OCI-LY1 (cell line): ENCODE measurements at regions not wholly inside any gene's neighbourhood (a gene's known extent, or its start where the extent isn't known, plus 50 kb on each side); places are given as distances from the start of the nearest gene placed in this dataset.

ENCODE experiments used
- H2AFZ ChIP-seq: fragments of 200-600 bp; sonication (generic), shearing (Covaris generic); 2 replicates; pipeline ENCODE4 v1.6.0; 2014; ENCODE audit warnings: antibody characterized with exemption, mild to moderate bottlenecking, low read length
- H3F3A ChIP-seq: fragments of 200-600 bp; sonication (generic), shearing (Covaris generic); 2 replicates; pipeline ENCODE4 v1.6.0; 2014; ENCODE audit warnings: mild to moderate bottlenecking, antibody characterized with exemption, low read length, moderate library complexity; ENCODE audit not compliant: insufficient read depth
- H3K27ac ChIP-seq: fragments of 200-600 bp; sonication (generic); 2 replicates; pipeline ENCODE4 v1.5.1; 2014; ENCODE audit warnings: low read length, mixed run types, mild to moderate bottlenecking, low read depth; ENCODE audit not compliant: poor library complexity, severe bottlenecking
- H3K27me3 ChIP-seq: fragments of 200-600 bp; sonication (generic); 2 replicates; pipeline ENCODE4 v1.6.0; 2014; ENCODE audit warnings: antibody characterized with exemption, mild to moderate bottlenecking, low read length, moderate library complexity; ENCODE audit not compliant: insufficient read depth
- H3K36me3 ChIP-seq: fragments of 200-600 bp; sonication (generic); 2 replicates; pipeline ENCODE4 v1.6.1; 2014; ENCODE audit warnings: mild to moderate bottlenecking, antibody characterized with exemption, low read length, moderate library complexity, mixed read lengths; ENCODE audit not compliant: insufficient read depth
- H3K4me1 ChIP-seq: fragments of 200-600 bp; sonication (generic); 2 replicates; pipeline ENCODE4 v1.5.1; 2014; ENCODE audit warnings: mild to moderate bottlenecking, low read length, moderate library complexity; ENCODE audit not compliant: insufficient read depth, severe bottlenecking
- H3K4me2 ChIP-seq: fragments of 200-600 bp; sonication (generic), shearing (Covaris generic); 2 replicates; pipeline ENCODE4 v1.6.1; 2014; ENCODE audit warnings: low read length
- H3K4me3 ChIP-seq: fragments of 200-600 bp; sonication (generic); 2 replicates; pipeline ENCODE4 v1.5.1; 2014; ENCODE audit warnings: low read length, low read depth, mild to moderate bottlenecking, mixed read lengths; ENCODE audit not compliant: poor library complexity, severe bottlenecking
- H3K79me2 ChIP-seq: fragments of 200-600 bp; shearing (Covaris generic); 2 replicates; pipeline ENCODE4 v1.6.1; 2016; ENCODE audit warnings: mixed run types, low read length, mixed read lengths; ENCODE audit not compliant: insufficient read depth
- H3K9ac ChIP-seq: fragments of 200-600 bp; sonication (generic), shearing (Covaris generic); 2 replicates; pipeline ENCODE4 v1.6.1; 2014; ENCODE audit warnings: mild to moderate bottlenecking, low read length, mixed read lengths
- H3K9me2 ChIP-seq: fragments of 200-600 bp; sonication (generic), shearing (Covaris generic); 2 replicates; pipeline ENCODE4 v1.6.1; 2014; ENCODE audit warnings: low read depth, mild to moderate bottlenecking, low read length, mixed read lengths
- H3K9me3 ChIP-seq: fragments of 200-600 bp; shearing (Covaris generic); 2 replicates; pipeline ENCODE4 v1.6.1; 2014; ENCODE audit warnings: low read length, mixed read lengths
- H4K20me1 ChIP-seq: fragments of 200-600 bp; sonication (generic), shearing (Covaris generic); 2 replicates; pipeline ENCODE4 v1.6.0; 2016; ENCODE audit warnings: mild to moderate bottlenecking, low read length; ENCODE audit not compliant: insufficient read depth
- EZH2 ChIP-seq: fragments of 200-600 bp; sonication (generic), shearing (Covaris generic); IDR thresholded peaks from 2 replicates; pipeline ENCODE4 v1.8.0; 2017; ENCODE audit warnings: borderline replicate concordance, mixed run types, mild to moderate bottlenecking, antibody characterized with exemption, low read length, moderate library complexity, mixed read lengths
- TF ChIP-seq, protein P1 (sequence below): fragments of 200-600 bp; sonication (generic), shearing (Covaris generic); IDR thresholded peaks from 2 replicates; pipeline ENCODE4 v1.5.1; 2017; ENCODE audit warnings: mild to moderate bottlenecking, antibody characterized with exemption, low read length, moderate library complexity, mixed read lengths

DNA sequence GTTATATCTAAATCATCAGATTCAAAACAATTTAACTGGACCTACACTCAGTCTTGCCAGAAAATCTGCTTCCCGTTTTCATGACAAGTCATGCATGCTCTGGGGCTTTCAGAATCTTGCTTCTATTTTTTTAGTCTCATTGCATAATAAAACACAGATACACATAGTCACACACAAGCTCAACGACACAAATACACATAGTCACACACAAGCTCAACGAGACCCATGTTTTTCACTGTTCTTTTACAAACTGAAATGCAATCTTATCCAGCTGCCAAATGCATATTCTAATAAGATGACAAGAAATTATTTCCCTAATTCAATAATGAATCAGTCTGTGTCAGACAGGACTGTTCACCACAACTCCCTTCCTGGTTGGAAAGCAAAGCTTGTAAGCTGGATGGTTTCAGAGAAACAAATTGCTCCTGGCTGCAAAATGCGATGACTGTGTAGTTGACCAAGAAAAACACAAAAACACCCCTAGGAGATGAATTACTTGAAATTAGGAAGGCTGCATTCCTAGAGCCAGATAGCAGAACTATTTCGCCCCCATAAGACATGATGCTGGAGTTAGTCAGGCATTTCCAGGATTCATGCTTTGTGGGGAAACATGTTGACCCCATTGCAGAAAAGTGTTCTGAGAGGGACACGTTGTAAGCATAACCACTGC is 208.7 kb downstream of the CHIC2 start:
- Histone ChIP-seq H3K27ac (peak overlapping the region; percentile 10), H4K20me1 (no peaks in the 10 kb centered on the region), H3K9ac (no peak overlapping the region), H3K79me2 (no peaks in the 10 kb centered on the region), H3K4me1 (peaks cover 13% of the 10 kb centered on the region), H2AFZ (no peak overlapping the region), H3K4me2 (no peak overlapping the region), H3K36me3 (no peaks in the 10 kb centered on the region), H3K9me2 (no peaks in the 10 kb centered on the region), H3F3A (no peaks in the 10 kb centered on the region), H3K27me3 (no peaks in the 10 kb centered on the region), H3K9me3 (no peaks in the 10 kb centered on the region), H3K4me3 (no peak overlapping the region)
- TF ChIP-seq, protein P1, sequence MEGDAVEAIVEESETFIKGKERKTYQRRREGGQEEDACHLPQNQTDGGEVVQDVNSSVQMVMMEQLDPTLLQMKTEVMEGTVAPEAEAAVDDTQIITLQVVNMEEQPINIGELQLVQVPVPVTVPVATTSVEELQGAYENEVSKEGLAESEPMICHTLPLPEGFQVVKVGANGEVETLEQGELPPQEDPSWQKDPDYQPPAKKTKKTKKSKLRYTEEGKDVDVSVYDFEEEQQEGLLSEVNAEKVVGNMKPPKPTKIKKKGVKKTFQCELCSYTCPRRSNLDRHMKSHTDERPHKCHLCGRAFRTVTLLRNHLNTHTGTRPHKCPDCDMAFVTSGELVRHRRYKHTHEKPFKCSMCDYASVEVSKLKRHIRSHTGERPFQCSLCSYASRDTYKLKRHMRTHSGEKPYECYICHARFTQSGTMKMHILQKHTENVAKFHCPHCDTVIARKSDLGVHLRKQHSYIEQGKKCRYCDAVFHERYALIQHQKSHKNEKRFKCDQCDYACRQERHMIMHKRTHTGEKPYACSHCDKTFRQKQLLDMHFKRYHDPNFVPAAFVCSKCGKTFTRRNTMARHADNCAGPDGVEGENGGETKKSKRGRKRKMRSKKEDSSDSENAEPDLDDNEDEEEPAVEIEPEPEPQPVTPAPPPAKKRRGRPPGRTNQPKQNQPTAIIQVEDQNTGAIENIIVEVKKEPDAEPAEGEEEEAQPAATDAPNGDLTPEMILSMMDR = no peak
- TF ChIP-seq EZH2 = no peak

DNA sequence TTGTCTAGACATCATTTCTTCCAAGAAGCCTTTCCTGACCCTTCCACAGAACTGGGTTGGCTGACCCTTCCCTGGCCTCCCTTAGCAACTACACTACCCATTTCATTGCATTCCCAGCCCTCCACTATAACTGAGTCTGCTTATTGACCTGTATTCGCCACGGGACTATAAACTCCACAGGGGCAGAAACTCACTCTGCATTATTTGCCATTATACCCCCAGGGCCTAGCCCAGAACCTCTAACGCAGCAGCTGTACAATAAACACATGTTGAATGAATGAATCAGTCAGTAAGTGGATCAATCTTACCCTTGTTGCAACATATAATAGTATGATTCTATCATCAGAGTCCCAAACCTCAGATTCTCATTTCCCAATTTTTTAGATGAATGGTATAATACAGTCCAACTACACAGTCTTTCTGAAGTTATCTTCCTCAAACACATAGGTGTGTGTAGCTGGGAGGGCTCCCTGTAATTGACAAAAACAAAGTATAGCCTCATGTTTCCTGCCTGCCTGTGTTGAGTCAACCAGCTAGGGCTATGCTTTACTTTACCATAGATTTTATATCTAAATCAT is 209.3 kb downstream of the CHIC2 start:
- Histone ChIP-seq H3K27ac (peak overlapping the region; percentile 10), H3K9me3 (no peaks in the 10 kb centered on the region), H3K4me3 (no peak overlapping the region), H4K20me1 (no peaks in the 10 kb centered on the region), H3K36me3 (no peaks in the 10 kb centered on the region), H3K9ac (no peak overlapping the region), H3K9me2 (no peaks in the 10 kb centered on the region), H3K4me1 (peaks cover 13% of the 10 kb centered on the region), H2AFZ (no peak overlapping the region), H3K4me2 (no peak overlapping the region), H3F3A (no peaks in the 10 kb centered on the region), H3K27me3 (no peaks in the 10 kb centered on the region), H3K79me2 (no peaks in the 10 kb centered on the region)
- TF ChIP-seq, protein P1 = no peak
- TF ChIP-seq EZH2 = no peak

DNA sequence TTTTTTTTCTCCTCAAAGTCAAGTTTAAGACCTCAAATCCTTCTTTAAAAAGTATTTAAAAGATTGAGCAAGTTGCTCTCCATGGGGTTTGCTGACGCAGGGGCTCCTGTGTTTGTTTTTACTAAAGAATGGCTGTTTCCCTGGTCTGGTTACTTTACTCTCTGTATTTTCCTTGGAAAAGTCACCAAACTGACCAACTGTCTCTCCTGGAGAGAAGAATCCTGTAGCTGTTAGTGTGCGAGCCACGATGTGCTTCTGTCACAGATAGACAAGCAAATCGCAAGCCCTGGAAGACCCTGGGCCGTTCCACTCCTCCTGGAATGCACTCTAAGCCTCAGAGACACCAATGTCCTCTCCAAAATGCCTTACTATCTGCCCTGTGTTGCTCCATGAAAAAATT is 212.1 kb downstream of the CHIC2 start:
- TF ChIP-seq, protein P1 = no peak
- TF ChIP-seq EZH2 = no peak
- Histone ChIP-seq H3K79me2 (no peaks in the 10 kb centered on the region), H3K9ac (no peak overlapping the region), H3K9me2 (no peaks in the 10 kb centered on the region), H3F3A (no peaks in the 10 kb centered on the region), H2AFZ (no peak overlapping the region), H3K4me3 (no peak overlapping the region), H3K9me3 (no peaks in the 10 kb centered on the region), H3K36me3 (no peaks in the 10 kb centered on the region), H4K20me1 (no peaks in the 10 kb centered on the region), H3K27ac (no peak overlapping the region), H3K4me1 (peaks cover 13% of the 10 kb centered on the region), H3K27me3 (no peaks in the 10 kb centered on the region), H3K4me2 (no peak overlapping the region)
